MCF 10A (cell line): ENCODE measurements at regions not wholly inside any gene's neighbourhood (a gene's known extent, or its start where the extent isn't known, plus 50 kb on each side); places are given as distances from the start of the nearest gene placed in this dataset.

Experiments
- BruUV-seq: library from RNA; stranded (reverse); fragments of 400-500 nt; replicated peaks from 2 replicates; lab custom pipeline; 2021; lab: Mats Ljungman, UMichigan
- CTCF ChIA-PET: fragments of 300-600 bp; sonication (Branson Sonifier 250); formaldehyde crosslinking; extraction: SDS; loops from one replicate; lab custom pipeline; 2021; ENCODE audit warnings: antibody characterized with exemption, inconsistent platforms; lab: Yijun Ruan, JAX
- POLR2A ChIA-PET: fragments of 300-600, 350-650 bp; sonication (Branson Sonifier 250); formaldehyde crosslinking; extraction: SDS; loops from one replicate; lab custom pipeline; 2020; ENCODE audit warnings: antibody characterized with exemption, inconsistent platforms; lab: Yijun Ruan, JAX
- DNase-seq: peaks from one replicate; pipeline ENCODE4 v3.0.0-alpha.2; 2018; ENCODE audit not compliant: unreplicated experiment
- H3K27ac Mint-ChIP-seq: one replicate; pipeline ENCODE4 v1.8.0; 2022; ENCODE audit warnings: mild to moderate bottlenecking, low read depth, mixed read lengths; ENCODE audit not compliant: unreplicated experiment
- H3K27me3 Mint-ChIP-seq: one replicate; pipeline ENCODE4 v1.8.0; 2022; ENCODE audit warnings: mixed read lengths; ENCODE audit not compliant: insufficient read depth, unreplicated experiment
- H3K36me3 Mint-ChIP-seq: one replicate; pipeline ENCODE4 v1.8.0; 2022; ENCODE audit warnings: mild to moderate bottlenecking, moderate library complexity, mixed read lengths; ENCODE audit not compliant: insufficient read depth, unreplicated experiment
- H3K4me1 Mint-ChIP-seq: one replicate; pipeline ENCODE4 v1.8.0; 2022; ENCODE audit warnings: mixed read lengths; ENCODE audit not compliant: insufficient read depth, unreplicated experiment
- H3K4me3 Mint-ChIP-seq: one replicate; pipeline ENCODE4 v1.8.0; 2022; ENCODE audit warnings: mild to moderate bottlenecking, moderate library complexity, mixed read lengths; ENCODE audit not compliant: unreplicated experiment
- H3K9me3 Mint-ChIP-seq: one replicate; pipeline ENCODE4 v1.8.0; 2022; ENCODE audit warnings: mixed read lengths; ENCODE audit not compliant: unreplicated experiment
- CTCF ChIP-seq: fragments of 200-600 bp; IDR thresholded peaks from one replicate; pipeline ENCODE4 v1.8.0; 2022; ENCODE audit warnings: antibody characterized with exemption, mild to moderate bottlenecking; ENCODE audit not compliant: unreplicated experiment
- intact Hi-C: fragments of 100-400 bp; cut with micrococcal nuclease; formaldehyde crosslinking; loops from 2 replicates; pipeline ENCODE4 v1.14.1; 2022

- DNase-seq: no peak
- H3K4me1 Mint-ChIP-seq: peaks cover 10% of the 10 kb centered on the region
- no peak overlapping the region for H3K27ac Mint-ChIP-seq
- TF ChIP-seq CTCF: no peak
- H3K27me3 Mint-ChIP-seq: no peaks in the 10 kb centered on the region
- intact Hi-C loops: no loop called here
- ChIA-PET CTCF (no interaction called here), POLR2A (no interaction called here)
- H3K4me3 Mint-ChIP-seq: no peak overlapping the region
- no peaks in the 10 kb centered on the region for H3K9me3 Mint-ChIP-seq
- BruUV-seq: no TSS peak
- no peaks in the 10 kb centered on the region for H3K36me3 Mint-ChIP-seq
These were observed 115.5 kb upstream of the SH3BP4 start for GRCh38 chr2:234836271-234836670.

- no TSS peak for BruUV-seq
- intact Hi-C loops: no loop called here
- TF ChIP-seq CTCF: no peak
- H3K27me3 Mint-ChIP-seq: no peaks in the 10 kb centered on the region
- no peaks in the 10 kb centered on the region for H3K36me3 Mint-ChIP-seq
- H3K4me1 Mint-ChIP-seq: peaks cover 8% of the 10 kb centered on the region
- H3K27ac Mint-ChIP-seq: no peak overlapping the region
- DNase-seq: no peak
- ChIA-PET CTCF (interaction anchor here (0.6 kb wide), 1 partner anchor 61 kb away, joined by 4 read pairs; no protein-coding TSS in a partner anchor), POLR2A (no interaction called here)
- H3K4me3 Mint-ChIP-seq: no peak overlapping the region
- H3K9me3 Mint-ChIP-seq: no peaks in the 10 kb centered on the region
These were observed 116.1 kb upstream of the SH3BP4 start for GRCh38 chr2:234835738-234836137.

- intact Hi-C loops: no loop called here
- Mint-ChIP-seq H3K27me3 (no peaks in the 10 kb centered on the region), H3K4me3 (no peak overlapping the region), H3K9me3 (no peaks in the 10 kb centered on the region), H3K27ac (no peak overlapping the region), H3K4me1 (peaks cover 2% of the 10 kb centered on the region), H3K36me3 (no peaks in the 10 kb centered on the region)
- TF ChIP-seq CTCF: no peak
- ChIA-PET CTCF (interaction anchor here (0.5 to 0.7 kb wide), 4 partner anchors 9 to 155 kb away, joined by 3 read pairs; no protein-coding TSS in a partner anchor), POLR2A (interaction anchor here (1.1 kb wide), 1 partner anchor 16 kb away, joined by 3 read pairs; no protein-coding TSS in a partner anchor)
- DNase-seq: no peak
- BruUV-seq: no TSS peak
These were observed 117.4 kb upstream of the SH3BP4 start for GRCh38 chr2:234834228-234834923.

GRCh38 chr2:234830853-234831252 lies 121.0 kb upstream of the SH3BP4 start:
- Mint-ChIP-seq H3K27me3 (no peaks in the 10 kb centered on the region), H3K27ac (no peak overlapping the region), H3K4me3 (no peak overlapping the region), H3K9me3 (no peaks in the 10 kb centered on the region), H3K36me3 (no peaks in the 10 kb centered on the region), H3K4me1 (peaks cover 10% of the 10 kb centered on the region)
- POLR2A ChIA-PET: no interaction called here
- no TSS peak for BruUV-seq
- CTCF ChIA-PET: no interaction called here
- no peak for DNase-seq
- no peak for TF ChIP-seq CTCF
- intact Hi-C loops: no loop called here
